ENCODE measurements at regions not wholly inside any gene's neighbourhood (a gene's known extent, or its start where the extent isn't known, plus 50 kb on each side); places are given as distances from the start of the nearest gene placed in this dataset.

GRCh38 chr1:79104617-79105016 is 98.1 kb upstream of the ADGRL4 start:
- Mint-ChIP-seq H3K36me3 (ENCODE audit: low read depth) (no peaks in the 10 kb centered on the region), H3K9me3 (peaks cover 1% of the 10 kb centered on the region), H3K27ac (no peak overlapping the region), H3K27me3 (no peaks in the 10 kb centered on the region), H3K4me1 (no peaks in the 10 kb centered on the region), H3K4me3 (no peak overlapping the region)
- no peak for DNase-seq
- POLR2A ChIA-PET = no interaction called here
- intact Hi-C loops (cut with micrococcal nuclease) = no loop called here
- CTCF ChIA-PET = no interaction called here
- ATAC-seq (ENCODE audit: low read depth) = no peak
- TF ChIP-seq CTCF (IDR thresholded peaks at IDR 0.05) = no peak

GRCh38 chr1:79100385-79100784 is 93.9 kb upstream of the ADGRL4 start:
- no peak for ATAC-seq (ENCODE audit: low read depth)
- no peaks in the 10 kb centered on the region for H3K36me3 Mint-ChIP-seq (ENCODE audit: low read depth)
- peaks cover 5% of the 10 kb centered on the region for H3K9me3 Mint-ChIP-seq
- H3K27ac Mint-ChIP-seq = no peak overlapping the region
- no peak overlapping the region for H3K4me3 Mint-ChIP-seq
- intact Hi-C loops (cut with micrococcal nuclease) = no loop called here
- POLR2A ChIA-PET = no interaction called here
- no peaks in the 10 kb centered on the region for H3K27me3 Mint-ChIP-seq
- CTCF ChIA-PET = no interaction called here
- no peaks in the 10 kb centered on the region for H3K4me1 Mint-ChIP-seq
- DNase-seq = no peak
- TF ChIP-seq CTCF (IDR thresholded peaks at IDR 0.05) = no peak

- H3K9me3 Mint-ChIP-seq = no peaks in the 10 kb centered on the region
- H3K4me3 Mint-ChIP-seq = no peak overlapping the region
- intact Hi-C loops (cut with micrococcal nuclease) = no loop called here
- no peaks in the 10 kb centered on the region for H3K4me1 Mint-ChIP-seq
- no peak overlapping the region for H3K27ac Mint-ChIP-seq
- no peak for DNase-seq
- TF ChIP-seq CTCF (IDR thresholded peaks at IDR 0.05) = no peak
- ChIA-PET POLR2A (no interaction called here), CTCF (no interaction called here)
- no peaks in the 10 kb centered on the region for H3K36me3 Mint-ChIP-seq (ENCODE audit: low read depth)
- ATAC-seq (ENCODE audit: low read depth) = no peak
- no peaks in the 10 kb centered on the region for H3K27me3 Mint-ChIP-seq
Measured at GRCh38 chr1:79090985-79091384, 84.5 kb upstream of the ADGRL4 start.

- no peak for TF ChIP-seq CTCF (IDR thresholded peaks at IDR 0.05)
- intact Hi-C loops (cut with micrococcal nuclease) = no loop called here
- no peaks in the 10 kb centered on the region for H3K36me3 Mint-ChIP-seq (ENCODE audit: low read depth)
- CTCF ChIA-PET = no interaction called here
- no peak overlapping the region for H3K4me3 Mint-ChIP-seq
- H3K27ac Mint-ChIP-seq = no peak overlapping the region
- no peaks in the 10 kb centered on the region for H3K27me3 Mint-ChIP-seq
- ATAC-seq (ENCODE audit: low read depth) = no peak
- no peak for DNase-seq
- H3K4me1 Mint-ChIP-seq = no peaks in the 10 kb centered on the region
- POLR2A ChIA-PET = no interaction called here
- H3K9me3 Mint-ChIP-seq = peaks cover under 1% of the 10 kb centered on the region
Measured at GRCh38 chr1:79089946-79090345, 83.4 kb upstream of the ADGRL4 start.

GRCh38 chr1:79082233-79082632 is 75.7 kb upstream of the ADGRL4 start:
- intact Hi-C loops (cut with micrococcal nuclease) = no loop called here
- ChIA-PET POLR2A (no interaction called here), CTCF (no interaction called here)
- no peak for TF ChIP-seq CTCF (IDR thresholded peaks at IDR 0.05)
- no peaks in the 10 kb centered on the region for H3K4me1 Mint-ChIP-seq
- DNase-seq = no peak
- H3K36me3 Mint-ChIP-seq (ENCODE audit: low read depth) = no peaks in the 10 kb centered on the region
- H3K4me3 Mint-ChIP-seq = no peak overlapping the region
- H3K27me3 Mint-ChIP-seq = no peaks in the 10 kb centered on the region
- H3K27ac Mint-ChIP-seq = no peak overlapping the region
- peaks cover 5% of the 10 kb centered on the region for H3K9me3 Mint-ChIP-seq
- no peak for ATAC-seq (ENCODE audit: low read depth)
